SK-N-MC (cell line): ENCODE measurements at regions not wholly inside any gene's neighbourhood (a gene's known extent, or its start where the extent isn't known, plus 50 kb on each side); places are given as distances from the start of the nearest gene placed in this dataset.

Experiments used
- EZH2 ChIP-seq: fragments of 200-600 bp; sonication (generic); IDR thresholded peaks from one replicate; pipeline ENCODE4 v1.6.1; 2017; ENCODE audit warnings: antibody characterized with exemption
- POLR2AphosphoS5 ChIP-seq: IDR thresholded peaks from 2 replicates; pipeline ENCODE4 v1.6.1; 2012; ENCODE audit warnings: mild to moderate bottlenecking, low read depth, low read length, borderline replicate concordance

GRCh38 chr13:60679131-60679530 lies 282.1 kb downstream of the TDRD3 start:
- TF ChIP-seq POLR2AphosphoS5 (no peak), EZH2 (no peak)
